Fibroblast of lung (primary cell): ENCODE measurements at regions not wholly inside any gene's neighbourhood (a gene's known extent, or its start where the extent isn't known, plus 50 kb on each side); places are given as distances from the start of the nearest gene placed in this dataset.

Experiments used
- CTCF ChIP-seq, 2 donors: IDR thresholded peaks in 1 of 2; conservative IDR thresholded peaks in 1 of 2; 1 replicate in 1 of 2; 2 replicates in 1 of 2; pipeline ENCODE4 v1.5.1; 2011 to 2012; ENCODE audit warnings: low read length in 2 of 2, control low read depth in 1 of 2, inconsistent platforms in 1 of 2, low read depth in 1 of 2, mild to moderate bottlenecking in 1 of 2
- EZH2 ChIP-seq: IDR thresholded peaks from 2 replicates; pipeline ENCODE4 v1.5.1; 2012; ENCODE audit warnings: low read length, control low read depth, mild to moderate bottlenecking; ENCODE audit errors: missing control alignments

DNA sequence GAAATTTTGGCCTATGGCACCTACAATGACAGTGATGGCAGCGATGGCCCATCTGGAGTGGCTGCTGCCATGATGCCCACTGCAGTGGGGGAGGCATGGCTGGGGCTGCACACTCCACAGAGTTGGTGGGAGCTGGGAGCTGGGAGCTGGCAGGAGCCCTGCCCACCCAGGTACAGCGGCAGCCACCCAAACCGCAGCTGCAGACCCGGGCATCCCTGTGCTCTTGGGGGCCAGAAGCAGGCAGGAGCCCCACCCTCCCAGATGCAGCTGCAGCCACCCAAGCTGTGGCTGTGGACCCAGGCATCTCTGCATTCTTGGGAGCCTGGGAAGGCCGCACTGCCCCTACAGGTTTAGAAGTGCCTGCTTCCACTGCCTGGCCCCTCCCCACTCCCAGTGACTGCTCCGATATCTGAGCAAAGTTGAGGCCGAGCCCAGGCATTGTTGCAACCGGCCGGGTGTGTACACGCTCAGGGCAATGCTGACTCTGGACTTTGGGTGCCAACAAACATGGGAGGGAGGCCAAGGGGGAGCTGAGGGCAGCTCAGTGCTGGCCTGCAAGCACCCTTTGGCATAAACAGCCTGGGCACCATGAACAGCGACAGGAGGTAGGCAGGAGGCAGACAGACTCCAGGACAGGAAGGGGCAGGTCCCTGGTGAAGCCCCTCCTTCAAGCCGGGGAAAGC is 82.8 kb downstream of the PPP4R3C start:
- TF ChIP-seq CTCF (conservative IDR thresholded peaks at IDR 0.05 in 1 of 2, IDR thresholded peaks at IDR 0.05 in 1 of 2; ENCODE audit: low read depth in 1 of 2, low read length in 2 of 2) (no peak), EZH2 (no peak)
